ENCODE measurements at regions not wholly inside any gene's neighbourhood (a gene's known extent, or its start where the extent isn't known, plus 50 kb on each side); places are given as distances from the start of the nearest gene placed in this dataset.
"Not testable (repeated sequence)": the region's sequence is repeated elsewhere in the genome, so short reads cannot be mapped to it uniquely, and the experiment has no call there.

- Histone ChIP-seq H3K9me3 (replicated peaks; ENCODE audit: low read length) (no peaks in the 10 kb centered on the region), H3K27me3 (ENCODE audit: control insufficient read depth, insufficient read depth, low read length) (no peaks in the 10 kb centered on the region), H3K9ac (ENCODE audit: low read depth, low read length) (no peak overlapping the region), H3K4me1 (ENCODE audit: control insufficient read depth, insufficient read depth, low read length) (no peaks in the 10 kb centered on the region), H3K4me2 (ENCODE audit: low read length) (no peak overlapping the region), H3K4me3 (ENCODE audit: low read length) (no peak overlapping the region), H3K36me3 (ENCODE audit: insufficient read depth, low read length) (no peaks in the 10 kb centered on the region)
These were observed 604.4 kb upstream of the SPRY2 start for GRCh38 chr13:80945328-80945727.

GRCh38 chr13:80939581-80939980 lies 598.7 kb upstream of the SPRY2 start:
- Histone ChIP-seq H3K4me3 (ENCODE audit: low read length) (no peak overlapping the region), H3K4me1 (ENCODE audit: control insufficient read depth, insufficient read depth, low read length) (no peaks in the 10 kb centered on the region), H3K9me3 (replicated peaks; ENCODE audit: low read length) (no peaks in the 10 kb centered on the region), H3K36me3 (ENCODE audit: insufficient read depth, low read length) (no peaks in the 10 kb centered on the region), H3K9ac (ENCODE audit: low read depth, low read length) (no peak overlapping the region), H3K27me3 (ENCODE audit: control insufficient read depth, insufficient read depth, low read length) (no peaks in the 10 kb centered on the region), H3K4me2 (ENCODE audit: low read length) (no peak overlapping the region)

- Histone ChIP-seq H3K4me2 (ENCODE audit: low read length) (no peak overlapping the region), H3K36me3 (ENCODE audit: insufficient read depth, low read length) (no peaks in the 10 kb centered on the region), H3K4me1 (ENCODE audit: control insufficient read depth, insufficient read depth, low read length) (no peaks in the 10 kb centered on the region), H3K9me3 (replicated peaks; ENCODE audit: low read length) (no peaks in the 10 kb centered on the region), H3K27me3 (ENCODE audit: control insufficient read depth, insufficient read depth, low read length) (no peaks in the 10 kb centered on the region), H3K4me3 (ENCODE audit: low read length) (no peak overlapping the region), H3K9ac (ENCODE audit: low read depth, low read length) (no peak overlapping the region)
These were observed 590.8 kb upstream of the SPRY2 start for GRCh38 chr13:80931766-80932165.

GRCh38 chr13:80931118-80931517 lies 590.2 kb upstream of the SPRY2 start:
- Histone ChIP-seq H3K4me2 (ENCODE audit: low read length) (no peak overlapping the region), H3K27me3 (ENCODE audit: control insufficient read depth, insufficient read depth, low read length) (no peaks in the 10 kb centered on the region), H3K9ac (ENCODE audit: low read depth, low read length) (no peak overlapping the region), H3K9me3 (replicated peaks; ENCODE audit: low read length) (no peaks in the 10 kb centered on the region), H3K4me1 (ENCODE audit: control insufficient read depth, insufficient read depth, low read length) (no peaks in the 10 kb centered on the region), H3K4me3 (ENCODE audit: low read length) (no peak overlapping the region), H3K36me3 (ENCODE audit: insufficient read depth, low read length) (no peaks in the 10 kb centered on the region)

GRCh38 chr13:80928241-80928640 lies 587.3 kb upstream of the SPRY2 start:
- Histone ChIP-seq H3K36me3 (ENCODE audit: insufficient read depth, low read length) (no peaks in the 10 kb centered on the region), H3K9ac (ENCODE audit: low read depth, low read length) (no peak overlapping the region), H3K4me2 (ENCODE audit: low read length) (no peak overlapping the region)

GRCh38 chr13:80926024-80926423 lies 585.1 kb upstream of the SPRY2 start:
- H3K4me3 ChIP-seq (ENCODE audit: low read length); H3K4me2 ChIP-seq (ENCODE audit: low read length); H3K9me3 ChIP-seq (replicated peaks; ENCODE audit: low read length); H3K36me3 ChIP-seq (ENCODE audit: insufficient read depth, low read length); H3K27me3 ChIP-seq (ENCODE audit: control insufficient read depth, insufficient read depth, low read length); H3K9ac ChIP-seq (ENCODE audit: low read depth, low read length); H3K4me1 ChIP-seq (ENCODE audit: control insufficient read depth, insufficient read depth, low read length): not testable (repeated sequence)

More at GRCh38 chr13:80928241-80928640, 587.3 kb upstream of the SPRY2 start:
- Histone ChIP-seq H3K4me1 (ENCODE audit: control insufficient read depth, insufficient read depth, low read length) (no peaks in the 10 kb centered on the region), H3K27me3 (ENCODE audit: control insufficient read depth, insufficient read depth, low read length) (no peaks in the 10 kb centered on the region), H3K9me3 (replicated peaks; ENCODE audit: low read length) (no peaks in the 10 kb centered on the region), H3K4me3 (ENCODE audit: low read length) (no peak overlapping the region)

- no peaks in the 10 kb centered on the region for H3K27me3 ChIP-seq (ENCODE audit: control insufficient read depth, insufficient read depth, low read length)
- no peak overlapping the region for H3K4me2 ChIP-seq (ENCODE audit: low read length)
- H3K4me1 ChIP-seq (ENCODE audit: control insufficient read depth, insufficient read depth, low read length): no peaks in the 10 kb centered on the region
- no peak overlapping the region for H3K4me3 ChIP-seq (ENCODE audit: low read length)
- no peak overlapping the region for H3K9ac ChIP-seq (ENCODE audit: low read depth, low read length)
- no peaks in the 10 kb centered on the region for H3K9me3 ChIP-seq (replicated peaks; ENCODE audit: low read length)
- no peaks in the 10 kb centered on the region for H3K36me3 ChIP-seq (ENCODE audit: insufficient read depth, low read length)
These were observed 583.7 kb upstream of the SPRY2 start for GRCh38 chr13:80924596-80924995.

- Histone ChIP-seq H3K4me1 (ENCODE audit: control insufficient read depth, insufficient read depth, low read length) (no peaks in the 10 kb centered on the region), H3K4me3 (ENCODE audit: low read length) (no peak overlapping the region), H3K9ac (ENCODE audit: low read depth, low read length) (no peak overlapping the region), H3K9me3 (replicated peaks; ENCODE audit: low read length) (no peaks in the 10 kb centered on the region), H3K27me3 (ENCODE audit: control insufficient read depth, insufficient read depth, low read length) (no peaks in the 10 kb centered on the region), H3K4me2 (ENCODE audit: low read length) (no peak overlapping the region), H3K36me3 (ENCODE audit: insufficient read depth, low read length) (no peaks in the 10 kb centered on the region)
These were observed 583.0 kb upstream of the SPRY2 start for GRCh38 chr13:80923907-80924306.

- no peaks in the 10 kb centered on the region for H3K9me3 ChIP-seq (replicated peaks; ENCODE audit: low read length)
- no peaks in the 10 kb centered on the region for H3K4me1 ChIP-seq (ENCODE audit: control insufficient read depth, insufficient read depth, low read length)
- no peaks in the 10 kb centered on the region for H3K36me3 ChIP-seq (ENCODE audit: insufficient read depth, low read length)
- H3K4me2 ChIP-seq (ENCODE audit: low read length): no peak overlapping the region
- no peak overlapping the region for H3K4me3 ChIP-seq (ENCODE audit: low read length)
- no peaks in the 10 kb centered on the region for H3K27me3 ChIP-seq (ENCODE audit: control insufficient read depth, insufficient read depth, low read length)
- H3K9ac ChIP-seq (ENCODE audit: low read depth, low read length): no peak overlapping the region
These were observed 581.0 kb upstream of the SPRY2 start for GRCh38 chr13:80921971-80922370.

- H3K4me3 ChIP-seq (ENCODE audit: low read length): no peak overlapping the region
- no peaks in the 10 kb centered on the region for H3K27me3 ChIP-seq (ENCODE audit: control insufficient read depth, insufficient read depth, low read length)
- H3K36me3 ChIP-seq (ENCODE audit: insufficient read depth, low read length): no peaks in the 10 kb centered on the region
- H3K4me1 ChIP-seq (ENCODE audit: control insufficient read depth, insufficient read depth, low read length): no peaks in the 10 kb centered on the region
- H3K9ac ChIP-seq (ENCODE audit: low read depth, low read length): no peak overlapping the region
- H3K4me2 ChIP-seq (ENCODE audit: low read length): no peak overlapping the region
- H3K9me3 ChIP-seq (replicated peaks; ENCODE audit: low read length): no peaks in the 10 kb centered on the region
These were observed 580.6 kb upstream of the SPRY2 start for GRCh38 chr13:80921541-80921940.

GRCh38 chr13:80906860-80907259 lies 565.9 kb upstream of the SPRY2 start:
- no peak overlapping the region for H3K9ac ChIP-seq (ENCODE audit: low read depth, low read length)
- H3K9me3 ChIP-seq (replicated peaks; ENCODE audit: low read length): peaks cover 3% of the 10 kb centered on the region
- no peaks in the 10 kb centered on the region for H3K27me3 ChIP-seq (ENCODE audit: control insufficient read depth, insufficient read depth, low read length)
- no peak overlapping the region for H3K4me3 ChIP-seq (ENCODE audit: low read length)
- H3K4me1 ChIP-seq (ENCODE audit: control insufficient read depth, insufficient read depth, low read length): no peaks in the 10 kb centered on the region
- H3K4me2 ChIP-seq (ENCODE audit: low read length): no peak overlapping the region
- H3K36me3 ChIP-seq (ENCODE audit: insufficient read depth, low read length): no peaks in the 10 kb centered on the region

GRCh38 chr13:80904386-80904785 lies 563.5 kb upstream of the SPRY2 start:
- no peak overlapping the region for H3K9ac ChIP-seq (ENCODE audit: low read depth, low read length)

More at GRCh38 chr13:80904386-80904785, 563.5 kb upstream of the SPRY2 start:
- Histone ChIP-seq H3K4me2 (ENCODE audit: low read length) (no peak overlapping the region), H3K4me1 (ENCODE audit: control insufficient read depth, insufficient read depth, low read length) (no peaks in the 10 kb centered on the region), H3K4me3 (ENCODE audit: low read length) (no peak overlapping the region), H3K27me3 (ENCODE audit: control insufficient read depth, insufficient read depth, low read length) (no peaks in the 10 kb centered on the region), H3K9me3 (replicated peaks; ENCODE audit: low read length) (no peaks in the 10 kb centered on the region), H3K36me3 (ENCODE audit: insufficient read depth, low read length) (no peaks in the 10 kb centered on the region)

Data from skeletal muscle satellite cell (primary cell).